ENCODE measurements at regions not wholly inside any gene's neighbourhood (a gene's known extent, or its start where the extent isn't known, plus 50 kb on each side); places are given as distances from the start of the nearest gene placed in this dataset.

GRCh38 chr10:128471151-128471550, 344.9 kb upstream of the MKI67 start:
- TF ChIP-seq CTCF (conservative IDR thresholded peaks at IDR 0.05), result no peak
- H3K27ac ChIP-seq, result no peak overlapping the region

GRCh38 chr10:128472196-128472595, 346.0 kb upstream of the MKI67 start:
- TF ChIP-seq CTCF (conservative IDR thresholded peaks at IDR 0.05), result no peak
- H3K27ac ChIP-seq, result no peak overlapping the region

- H3K27ac ChIP-seq, result no peak overlapping the region
- no peak for TF ChIP-seq CTCF (conservative IDR thresholded peaks at IDR 0.05)
Measured at GRCh38 chr10:128473396-128473795, 347.2 kb upstream of the MKI67 start.

- TF ChIP-seq CTCF (conservative IDR thresholded peaks at IDR 0.05), result no peak
- H3K27ac ChIP-seq, result no peak overlapping the region
Measured at GRCh38 chr10:128473911-128474310, 347.7 kb upstream of the MKI67 start.

- no peak for TF ChIP-seq CTCF (conservative IDR thresholded peaks at IDR 0.05)
- H3K27ac ChIP-seq, result no peak overlapping the region
Measured at GRCh38 chr10:128474571-128474970, 348.3 kb upstream of the MKI67 start.

- no peak overlapping the region for H3K27ac ChIP-seq
- TF ChIP-seq CTCF (conservative IDR thresholded peaks at IDR 0.05), result no peak
Measured at GRCh38 chr10:128475686-128476367, 349.6 kb upstream of the MKI67 start.

GRCh38 chr10:128476368-128476725, 350.1 kb upstream of the MKI67 start:
- no peak for TF ChIP-seq CTCF (conservative IDR thresholded peaks at IDR 0.05)
- no peak overlapping the region for H3K27ac ChIP-seq
